Prostate gland (tissue), 2 donors: ENCODE measurements at regions not wholly inside any gene's neighbourhood (a gene's known extent, or its start where the extent isn't known, plus 50 kb on each side); places are given as distances from the start of the nearest gene placed in this dataset.

Experiments
- POLR2A ChIP-seq: fragments of 450-650 bp; IDR thresholded peaks from one replicate; pipeline ENCODE4 v1.6.1; 2016; ENCODE audit warnings: antibody characterized with exemption, mild to moderate bottlenecking
- POLR2AphosphoS5 ChIP-seq: sonication (generic); formaldehyde crosslinking; IDR thresholded peaks from one replicate; pipeline ENCODE4 v1.6.1; 2017; ENCODE audit warnings: antibody characterized with exemption
- TF ChIP-seq, protein P1 (sequence below), 4 experiments: fragments of 200-600 bp in 2 of 4; fragments of 450-650 bp in 2 of 4; sonication (generic) in 2 of 4; IDR thresholded peaks; 1 replicate in 3 of 4; 2 replicates in 1 of 4; pipeline ENCODE4 v1.5.1; 2016 to 2019; ENCODE audit warnings: antibody characterized with exemption in 4 of 4, mild to moderate bottlenecking in 2 of 4, moderate library complexity in 2 of 4

GRCh38 chr2:122098306-122098705 lies 342.9 kb downstream of the TSN start:
- TF ChIP-seq, protein P1, sequence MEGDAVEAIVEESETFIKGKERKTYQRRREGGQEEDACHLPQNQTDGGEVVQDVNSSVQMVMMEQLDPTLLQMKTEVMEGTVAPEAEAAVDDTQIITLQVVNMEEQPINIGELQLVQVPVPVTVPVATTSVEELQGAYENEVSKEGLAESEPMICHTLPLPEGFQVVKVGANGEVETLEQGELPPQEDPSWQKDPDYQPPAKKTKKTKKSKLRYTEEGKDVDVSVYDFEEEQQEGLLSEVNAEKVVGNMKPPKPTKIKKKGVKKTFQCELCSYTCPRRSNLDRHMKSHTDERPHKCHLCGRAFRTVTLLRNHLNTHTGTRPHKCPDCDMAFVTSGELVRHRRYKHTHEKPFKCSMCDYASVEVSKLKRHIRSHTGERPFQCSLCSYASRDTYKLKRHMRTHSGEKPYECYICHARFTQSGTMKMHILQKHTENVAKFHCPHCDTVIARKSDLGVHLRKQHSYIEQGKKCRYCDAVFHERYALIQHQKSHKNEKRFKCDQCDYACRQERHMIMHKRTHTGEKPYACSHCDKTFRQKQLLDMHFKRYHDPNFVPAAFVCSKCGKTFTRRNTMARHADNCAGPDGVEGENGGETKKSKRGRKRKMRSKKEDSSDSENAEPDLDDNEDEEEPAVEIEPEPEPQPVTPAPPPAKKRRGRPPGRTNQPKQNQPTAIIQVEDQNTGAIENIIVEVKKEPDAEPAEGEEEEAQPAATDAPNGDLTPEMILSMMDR (IDR thresholded peaks at IDR 0.05), result no peak
- TF ChIP-seq POLR2A, result no peak
- TF ChIP-seq POLR2AphosphoS5, result no peak
